Neutrophil (primary cell): ENCODE measurements at regions not wholly inside any gene's neighbourhood (a gene's known extent, or its start where the extent isn't known, plus 50 kb on each side); places are given as distances from the start of the nearest gene placed in this dataset.
"Not testable (repeated sequence)": the region's sequence is repeated elsewhere in the genome, so short reads cannot be mapped to it uniquely, and the experiment has no call there.

Source experiments
- H3K27ac ChIP-seq: fragments of 200-600 bp; sonication (generic); 2 replicates; pipeline ENCODE4 v1.5.1; 2016; ENCODE audit warnings: mild to moderate bottlenecking, moderate library complexity
- H3K27me3 ChIP-seq: fragments of 200-600 bp; sonication (generic); 2 replicates; pipeline ENCODE4 v1.6.0; 2016; ENCODE audit warnings: mild to moderate bottlenecking
- H3K36me3 ChIP-seq: fragments of 200-600 bp; sonication (generic); 2 replicates; pipeline ENCODE4 v1.5.1; 2017
- H3K4me1 ChIP-seq, 2 experiments: fragments of 200-600 bp in 1 of 2; sonication (generic) in 1 of 2; 1 replicate in 1 of 2; 2 replicates in 1 of 2; pipeline versions ENCODE4 v1.5.1 to v1.6.1; 2013 to 2016; ENCODE audit warnings: low read depth in 1 of 2, low read length in 1 of 2, mild to moderate bottlenecking in 1 of 2, moderate library complexity in 1 of 2; ENCODE audit not compliant: control insufficient read depth in 1 of 2, insufficient read depth in 1 of 2
- H3K4me3 ChIP-seq, 2 experiments: fragments of 200-600 bp in 1 of 2; sonication (generic) in 1 of 2; 1 replicate in 1 of 2; 2 replicates in 1 of 2; pipeline ENCODE4 v1.5.1; 2013 to 2016; ENCODE audit warnings: low read depth in 1 of 2, low read length in 1 of 2, mild to moderate bottlenecking in 1 of 2, moderate library complexity in 1 of 2
- H3K9me3 ChIP-seq: fragments of 200-600 bp; sonication (generic); 2 replicates; pipeline ENCODE4 v1.5.1; 2016
- CTCF ChIP-seq: fragments of 200-600 bp; sonication (generic); IDR thresholded peaks from 2 replicates; pipeline ENCODE4 v1.5.1; 2016; ENCODE audit warnings: antibody characterized with exemption

- no peak for TF ChIP-seq CTCF
- Histone ChIP-seq H3K4me1 (peaks cover 0 to 8% of the 10 kb centered on the region in 2 experiments), H3K27ac (no peak overlapping the region), H3K4me3 (no peak overlapping the region), H3K27me3 (no peaks in the 10 kb centered on the region), H3K36me3 (no peaks in the 10 kb centered on the region), H3K9me3 (no peaks in the 10 kb centered on the region)
These were observed 246.2 kb downstream of the UACA start for GRCh38 chr15:70517194-70517590.

GRCh38 chr15:70516408-70517193, 246.8 kb downstream of the UACA start:
- TF ChIP-seq CTCF, result no peak
- Histone ChIP-seq H3K9me3 (no peaks in the 10 kb centered on the region), H3K4me3 (no peak overlapping the region), H3K4me1 (peaks cover 0 to 8% of the 10 kb centered on the region in 2 experiments), H3K36me3 (no peaks in the 10 kb centered on the region), H3K27ac (no peak overlapping the region), H3K27me3 (no peaks in the 10 kb centered on the region)

GRCh38 chr15:70514251-70514650, 249.1 kb downstream of the UACA start:
- Histone ChIP-seq H3K27ac (no peak overlapping the region), H3K9me3 (no peaks in the 10 kb centered on the region), H3K4me3 (no peak overlapping the region), H3K4me1 (peaks cover 10 to 18% of the 10 kb centered on the region in 2 experiments), H3K36me3 (no peaks in the 10 kb centered on the region), H3K27me3 (no peaks in the 10 kb centered on the region)
- TF ChIP-seq CTCF, result no peak

DNA sequence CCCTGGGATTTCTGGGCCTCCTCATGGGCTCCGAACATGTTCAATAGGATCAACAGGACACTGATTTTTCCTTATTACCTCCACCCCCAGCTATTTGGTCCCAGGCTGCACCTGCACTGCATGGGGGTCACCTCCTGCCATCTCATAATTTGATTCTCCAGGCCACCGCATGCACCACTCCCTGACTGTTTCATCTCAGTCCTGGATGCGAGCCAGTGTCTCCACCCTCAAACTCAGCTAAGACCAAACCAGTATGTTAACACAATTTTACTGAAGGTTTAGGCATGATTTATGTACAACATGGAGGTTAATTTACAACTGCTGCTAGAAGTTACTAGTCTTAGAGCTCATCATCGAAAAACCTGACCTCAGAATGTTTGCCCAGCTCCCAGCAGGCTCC, 249.5 kb downstream of the UACA start:
- Histone ChIP-seq H3K27me3 (no peaks in the 10 kb centered on the region), H3K27ac (no peak overlapping the region), H3K4me3 (no peak overlapping the region), H3K9me3 (no peaks in the 10 kb centered on the region), H3K4me1 (peaks cover 15 to 22% of the 10 kb centered on the region in 2 experiments), H3K36me3 (no peaks in the 10 kb centered on the region)
- TF ChIP-seq CTCF, result no peak

- Histone ChIP-seq H3K9me3 (no peaks in the 10 kb centered on the region), H3K36me3 (no peaks in the 10 kb centered on the region), H3K4me3 (no peak overlapping the region), H3K27ac (peak overlapping the region; percentile 46), H3K27me3 (no peaks in the 10 kb centered on the region), H3K4me1 (peaks cover 24 to 31% of the 10 kb centered on the region in 2 experiments)
- TF ChIP-seq CTCF, result peak; percentile 99
These were observed 250.5 kb downstream of the UACA start for GRCh38 chr15:70512772-70513362.

- peaks cover 32 to 39% of the 10 kb centered on the region in 2 experiments for H3K4me1 ChIP-seq
- not testable (repeated sequence) for H3K9me3 ChIP-seq
These were observed 251.3 kb downstream of the UACA start for GRCh38 chr15:70511972-70512587.

More at GRCh38 chr15:70511972-70512587, 251.3 kb downstream of the UACA start:
- not testable (repeated sequence) for H3K4me3 ChIP-seq, H3K36me3 ChIP-seq, H3K27me3 ChIP-seq
- H3K27ac ChIP-seq, result peak overlapping the region; percentile 46
